Upper lobe of right lung (tissue), 1 donor: ENCODE measurements at regions not wholly inside any gene's neighbourhood (a gene's known extent, or its start where the extent isn't known, plus 50 kb on each side); places are given as distances from the start of the nearest gene placed in this dataset.

Experiments used
- ATAC-seq: fragments of 200-7000 bp; cut with Tn5 transposase; one replicate; pipeline ENCODE4 v1.9.1; 2020; ENCODE audit warnings: mild to moderate bottlenecking, moderate library complexity
- DNase-seq: peaks from one replicate; pipeline ENCODE4 v3.0.0-alpha.2; 2020
- H3K27ac ChIP-seq: fragments of 200-600 bp; one replicate; pipeline ENCODE4 v1.8.0; 2022
- H3K27me3 ChIP-seq: fragments of 200-600 bp; one replicate; pipeline ENCODE4 v1.8.0; 2022; ENCODE audit warnings: mild to moderate bottlenecking
- H3K36me3 ChIP-seq: fragments of 200-600 bp; one replicate; pipeline ENCODE4 v1.8.0; 2022
- H3K4me1 ChIP-seq: fragments of 200-600 bp; one replicate; pipeline ENCODE4 v1.8.0; 2022
- H3K4me3 ChIP-seq: fragments of 200-600 bp; one replicate; pipeline ENCODE4 v1.8.0; 2022; ENCODE audit warnings: mild to moderate bottlenecking
- H3K9me3 ChIP-seq: fragments of 200-600 bp; one replicate; pipeline ENCODE4 v1.8.0; 2022
- intact Hi-C: fragments of 100-400 bp; cut with DNase I; formaldehyde crosslinking; loops from one replicate; pipeline ENCODE4 v1.11.0; 2022
- TF ChIP-seq, protein P1 (sequence below): fragments of 200-600 bp; IDR thresholded peaks from one replicate; pipeline ENCODE4 v1.8.0; 2022; ENCODE audit warnings: antibody characterized with exemption
- donor health status: DM: no; HTN: yes; CAD: no; lungs with severe emphysema.

DNA sequence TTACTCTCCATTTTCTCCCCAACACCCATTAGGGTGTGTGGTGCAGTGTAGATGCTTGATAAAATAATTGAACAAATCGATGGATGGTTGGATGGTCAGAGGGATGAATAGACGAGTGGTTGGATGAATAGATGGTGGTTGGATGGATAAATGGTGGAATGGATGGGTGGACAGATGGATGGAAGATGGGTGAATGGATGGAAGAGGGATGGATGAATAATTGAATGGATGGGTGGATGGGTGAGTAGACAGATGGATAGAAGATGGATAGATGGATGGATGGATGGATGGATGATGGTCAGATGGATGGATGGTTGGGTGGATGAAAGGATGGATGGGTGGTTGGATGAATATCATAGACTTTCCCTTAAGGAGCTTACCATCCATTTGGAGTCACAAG, 95.0 kb upstream of the BOD1 start:
- Histone ChIP-seq H3K27me3 (no peaks in the 10 kb centered on the region), H3K27ac (no peak overlapping the region), H3K9me3 (no peaks in the 10 kb centered on the region), H3K4me1 (no peaks in the 10 kb centered on the region), H3K36me3 (no peaks in the 10 kb centered on the region), H3K4me3 (no peak overlapping the region)
- intact Hi-C loops, result no loop called here
- no peak for DNase-seq
- no peak for ATAC-seq
- TF ChIP-seq, protein P1, sequence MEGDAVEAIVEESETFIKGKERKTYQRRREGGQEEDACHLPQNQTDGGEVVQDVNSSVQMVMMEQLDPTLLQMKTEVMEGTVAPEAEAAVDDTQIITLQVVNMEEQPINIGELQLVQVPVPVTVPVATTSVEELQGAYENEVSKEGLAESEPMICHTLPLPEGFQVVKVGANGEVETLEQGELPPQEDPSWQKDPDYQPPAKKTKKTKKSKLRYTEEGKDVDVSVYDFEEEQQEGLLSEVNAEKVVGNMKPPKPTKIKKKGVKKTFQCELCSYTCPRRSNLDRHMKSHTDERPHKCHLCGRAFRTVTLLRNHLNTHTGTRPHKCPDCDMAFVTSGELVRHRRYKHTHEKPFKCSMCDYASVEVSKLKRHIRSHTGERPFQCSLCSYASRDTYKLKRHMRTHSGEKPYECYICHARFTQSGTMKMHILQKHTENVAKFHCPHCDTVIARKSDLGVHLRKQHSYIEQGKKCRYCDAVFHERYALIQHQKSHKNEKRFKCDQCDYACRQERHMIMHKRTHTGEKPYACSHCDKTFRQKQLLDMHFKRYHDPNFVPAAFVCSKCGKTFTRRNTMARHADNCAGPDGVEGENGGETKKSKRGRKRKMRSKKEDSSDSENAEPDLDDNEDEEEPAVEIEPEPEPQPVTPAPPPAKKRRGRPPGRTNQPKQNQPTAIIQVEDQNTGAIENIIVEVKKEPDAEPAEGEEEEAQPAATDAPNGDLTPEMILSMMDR, result no peak

DNA sequence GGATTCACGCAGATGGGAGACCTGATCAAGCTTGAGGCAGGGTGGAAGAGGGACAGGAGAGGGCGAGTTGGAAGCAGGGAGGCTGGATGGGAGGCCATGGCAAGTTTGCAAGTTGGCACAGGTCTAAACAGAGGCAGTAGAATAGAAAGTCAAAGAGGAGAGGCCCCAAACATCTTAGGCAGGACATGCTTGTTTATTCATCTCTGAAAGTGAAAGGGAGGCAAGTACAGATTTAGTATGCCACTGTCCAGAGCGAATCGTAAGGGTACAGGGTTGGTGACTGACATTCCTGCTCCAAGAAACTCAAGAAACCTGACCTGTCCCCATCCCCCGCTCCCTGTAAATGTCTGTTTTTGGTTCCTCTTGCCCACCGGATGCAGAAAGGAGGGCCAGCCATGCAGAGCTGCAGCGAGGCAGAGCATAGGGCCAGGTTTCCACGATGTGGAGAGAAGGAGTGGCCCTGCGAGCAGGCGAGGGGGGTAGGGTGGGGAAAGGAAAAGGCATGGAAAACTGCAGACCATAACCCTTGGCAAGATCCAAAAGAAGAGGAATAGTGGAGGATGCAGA, 96.2 kb upstream of the BOD1 start:
- Histone ChIP-seq H3K27me3 (no peaks in the 10 kb centered on the region), H3K27ac (no peak overlapping the region), H3K36me3 (no peaks in the 10 kb centered on the region), H3K9me3 (no peaks in the 10 kb centered on the region), H3K4me3 (no peak overlapping the region), H3K4me1 (no peaks in the 10 kb centered on the region)
- no peak for ATAC-seq
- DNase-seq, result peak; percentile 9
- intact Hi-C loops, result no loop called here
- TF ChIP-seq, protein P1, result no peak

DNA sequence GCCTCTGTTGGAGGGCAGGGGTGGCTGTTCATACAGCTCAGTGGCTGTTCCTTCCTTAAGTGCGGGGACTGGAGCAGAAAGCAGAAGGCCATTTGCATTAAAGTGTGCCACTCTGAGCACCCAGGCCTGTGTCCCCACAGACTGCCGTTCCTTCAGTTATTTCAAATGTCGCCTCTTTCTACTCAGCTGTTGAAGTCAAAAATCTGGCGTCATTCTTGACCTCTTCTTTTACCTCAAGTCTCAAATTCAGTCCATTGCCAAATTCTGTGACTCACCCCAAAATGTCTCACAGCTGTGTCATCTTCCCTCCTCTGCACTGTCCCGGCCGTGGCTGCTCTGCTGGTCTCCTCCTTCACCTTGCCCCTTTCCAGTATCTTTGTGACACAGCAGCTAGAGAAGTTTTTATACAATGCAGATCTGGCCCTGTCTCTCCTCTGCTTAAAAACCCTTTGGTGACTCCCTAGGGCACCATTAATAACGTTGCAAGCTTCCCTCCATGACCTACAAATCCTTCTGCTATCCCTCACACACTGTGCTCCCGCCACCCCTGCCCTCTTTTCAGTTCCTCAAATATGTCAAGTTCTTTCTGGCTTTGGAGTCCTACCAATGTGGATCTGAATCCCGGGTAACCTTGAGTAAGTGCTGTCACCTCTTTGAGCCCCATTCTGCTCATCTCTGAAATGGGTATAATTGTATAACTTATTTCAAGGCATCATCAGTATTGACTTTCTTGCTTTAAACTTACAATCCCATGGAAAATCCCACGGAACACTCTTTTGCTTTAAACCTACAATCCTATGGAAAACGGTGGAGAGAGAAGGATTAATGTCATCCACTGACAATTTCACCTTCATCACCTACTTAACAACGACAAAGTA, 98.3 kb upstream of the BOD1 start:
- H3K27me3 ChIP-seq, result no peaks in the 10 kb centered on the region
- ATAC-seq, result peak; percentile 68
- intact Hi-C loops, result no loop called here
- H3K9me3 ChIP-seq, result no peaks in the 10 kb centered on the region
- H3K36me3 ChIP-seq, result no peaks in the 10 kb centered on the region
- H3K4me1 ChIP-seq, result no peaks in the 10 kb centered on the region
- no peak overlapping the region for H3K4me3 ChIP-seq
- H3K27ac ChIP-seq, result no peak overlapping the region
- no peak for DNase-seq
- TF ChIP-seq, protein P1, result no peak

GRCh38 chr5:173715607-173716006, 99.2 kb upstream of the BOD1 start:
- no peaks in the 10 kb centered on the region for H3K27me3 ChIP-seq
- H3K27ac ChIP-seq, result no peak overlapping the region
- no peak for DNase-seq
- ATAC-seq, result no peak
- intact Hi-C loops, result no loop called here
- H3K4me3 ChIP-seq, result no peak overlapping the region
- H3K4me1 ChIP-seq, result no peaks in the 10 kb centered on the region
- TF ChIP-seq, protein P1, result no peak
- H3K36me3 ChIP-seq, result no peaks in the 10 kb centered on the region
- H3K9me3 ChIP-seq, result no peaks in the 10 kb centered on the region

DNA sequence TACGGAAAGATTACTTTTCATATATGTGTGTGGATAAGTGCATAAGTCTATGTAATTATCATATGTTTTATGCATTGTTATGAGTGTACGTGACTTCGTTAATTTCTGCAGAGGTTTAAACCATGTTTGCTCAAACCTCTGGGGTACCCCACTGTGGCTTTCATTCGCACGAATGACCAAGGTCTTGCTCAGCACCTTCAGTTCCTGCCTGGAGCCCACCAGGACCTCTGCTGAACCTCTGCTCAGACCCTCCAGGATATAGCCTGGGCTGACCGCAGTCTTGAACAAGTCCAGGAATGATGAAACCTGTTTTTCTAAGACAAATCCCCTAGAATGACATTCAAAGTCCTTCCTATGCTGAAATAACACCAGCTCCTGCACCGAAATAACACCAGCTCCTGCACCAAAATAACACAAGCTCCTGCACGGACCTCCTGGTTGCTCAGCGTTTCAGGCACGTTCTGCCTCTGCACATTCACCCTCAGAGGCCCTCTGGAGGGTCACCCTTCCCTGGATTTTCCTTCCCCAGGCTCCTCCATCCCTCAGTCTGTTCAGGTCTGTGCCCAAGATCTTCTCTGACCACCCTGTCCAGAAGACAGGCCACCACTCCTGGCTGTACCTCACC, 99.7 kb upstream of the BOD1 start:
- TF ChIP-seq, protein P1, result no peak
- ATAC-seq (no peak), DNase-seq (no peak)
- H3K27ac ChIP-seq, result no peak overlapping the region
- H3K4me3 ChIP-seq, result no peak overlapping the region
- H3K27me3 ChIP-seq, result no peaks in the 10 kb centered on the region
- H3K9me3 ChIP-seq, result no peaks in the 10 kb centered on the region
- H3K4me1 ChIP-seq, result no peaks in the 10 kb centered on the region
- intact Hi-C loops, result no loop called here
- H3K36me3 ChIP-seq, result no peaks in the 10 kb centered on the region
